ENCODE measurements at regions not wholly inside any gene's neighbourhood (a gene's known extent, or its start where the extent isn't known, plus 50 kb on each side); places are given as distances from the start of the nearest gene placed in this dataset.
A peak's percentile ranks its signal among the peaks of the same experiment; 100 is the strongest.

DNA sequence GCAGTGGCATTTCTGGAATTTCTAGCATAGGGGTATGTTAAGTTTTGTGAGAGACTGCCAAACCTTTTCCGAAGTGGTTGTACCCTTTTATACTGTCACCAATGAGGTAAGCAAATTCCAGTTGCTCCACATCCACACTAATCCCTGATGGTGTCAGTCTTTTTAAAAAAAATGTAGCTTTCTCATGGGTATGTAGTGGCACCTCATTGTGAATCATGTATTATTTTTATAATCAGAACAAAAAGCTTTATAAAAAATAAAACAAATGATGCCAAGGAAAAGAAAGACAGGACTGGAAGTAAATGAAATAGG lies 93.4 kb upstream of the CLINT1 start:
- Histone ChIP-seq H3K9me3 (no peaks in the 10 kb centered on the region), H3K4me1 (peaks cover 4 to 18% (median 15%) of the 10 kb centered on the region in 4 donors), H3K4me3 (no peak overlapping the region), H3K27ac (replicated peaks in 1 of 4) (no peak overlapping the region), H3K27me3 (no peaks in the 10 kb centered on the region), H3K36me3 (no peaks in the 10 kb centered on the region)
- TF ChIP-seq, protein P1, sequence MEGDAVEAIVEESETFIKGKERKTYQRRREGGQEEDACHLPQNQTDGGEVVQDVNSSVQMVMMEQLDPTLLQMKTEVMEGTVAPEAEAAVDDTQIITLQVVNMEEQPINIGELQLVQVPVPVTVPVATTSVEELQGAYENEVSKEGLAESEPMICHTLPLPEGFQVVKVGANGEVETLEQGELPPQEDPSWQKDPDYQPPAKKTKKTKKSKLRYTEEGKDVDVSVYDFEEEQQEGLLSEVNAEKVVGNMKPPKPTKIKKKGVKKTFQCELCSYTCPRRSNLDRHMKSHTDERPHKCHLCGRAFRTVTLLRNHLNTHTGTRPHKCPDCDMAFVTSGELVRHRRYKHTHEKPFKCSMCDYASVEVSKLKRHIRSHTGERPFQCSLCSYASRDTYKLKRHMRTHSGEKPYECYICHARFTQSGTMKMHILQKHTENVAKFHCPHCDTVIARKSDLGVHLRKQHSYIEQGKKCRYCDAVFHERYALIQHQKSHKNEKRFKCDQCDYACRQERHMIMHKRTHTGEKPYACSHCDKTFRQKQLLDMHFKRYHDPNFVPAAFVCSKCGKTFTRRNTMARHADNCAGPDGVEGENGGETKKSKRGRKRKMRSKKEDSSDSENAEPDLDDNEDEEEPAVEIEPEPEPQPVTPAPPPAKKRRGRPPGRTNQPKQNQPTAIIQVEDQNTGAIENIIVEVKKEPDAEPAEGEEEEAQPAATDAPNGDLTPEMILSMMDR (IDR thresholded peaks at IDR 0.05), result no peak
- TF ChIP-seq EP300 (IDR thresholded peaks at IDR 0.05) (no peak), POLR2AphosphoS5 (IDR thresholded peaks at IDR 0.05) (no peak), POLR2A (IDR thresholded peaks at IDR 0.05; ENCODE audit: low read depth) (no peak)
- 80% methylated on average over 1 of the region's 1 CpG for WGBS
- no peak for DNase-seq (ENCODE audit: extremely low spot score)
- intact Hi-C loops (cut with DNase I), result no loop called here

DNA sequence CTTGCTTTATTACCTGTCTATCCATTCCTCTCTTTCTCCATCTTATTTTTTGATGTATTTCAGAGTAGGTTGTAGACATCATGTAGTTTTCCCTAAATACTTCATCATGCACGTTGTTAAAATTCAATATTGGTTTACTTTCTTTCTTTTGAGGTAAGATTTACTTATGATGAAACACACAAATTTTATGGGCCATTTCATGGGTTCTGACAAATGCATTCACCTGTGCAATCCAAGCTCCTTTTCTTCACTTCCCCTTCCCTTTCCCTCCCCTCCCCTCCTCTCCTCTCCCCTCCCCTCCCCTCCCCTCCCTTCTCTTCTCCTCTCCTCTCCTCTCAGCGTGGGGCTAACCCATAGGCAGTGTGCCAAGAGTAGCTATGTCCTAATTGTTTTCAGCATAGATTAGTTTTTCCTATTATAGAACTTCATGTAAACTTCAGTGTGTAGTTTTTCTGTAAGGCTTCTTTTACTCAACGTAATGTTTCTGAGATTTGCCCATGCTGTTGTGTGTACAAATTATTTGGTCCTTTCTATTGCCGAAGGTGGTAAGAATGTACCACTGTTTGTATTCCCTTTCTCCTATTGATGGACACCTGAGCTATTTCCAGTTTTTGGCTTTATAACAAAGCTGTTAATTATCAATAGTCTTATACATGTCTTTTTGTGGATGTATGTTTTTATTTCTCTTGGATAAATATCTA lies 92.9 kb upstream of the CLINT1 start:
- no peaks in the 10 kb centered on the region for H3K36me3 ChIP-seq
- no peaks in the 10 kb centered on the region for H3K27me3 ChIP-seq
- TF ChIP-seq POLR2AphosphoS5 (IDR thresholded peaks at IDR 0.05) (no peak), POLR2A (IDR thresholded peaks at IDR 0.05; ENCODE audit: low read depth) (no peak), EP300 (IDR thresholded peaks at IDR 0.05) (no peak)
- TF ChIP-seq, protein P1 (IDR thresholded peaks at IDR 0.05), result no peak
- DNase-seq (ENCODE audit: extremely low spot score), result no peak
- H3K9me3 ChIP-seq, result no peaks in the 10 kb centered on the region
- H3K4me1 ChIP-seq, result peaks cover 4 to 18% (median 15%) of the 10 kb centered on the region in 4 donors
- H3K27ac ChIP-seq (replicated peaks in 1 of 4), result no peak overlapping the region
- H3K4me3 ChIP-seq, result no peak overlapping the region
- intact Hi-C loops (cut with DNase I), result no loop called here
- WGBS, result 59% methylated on average over 4 of the region's 4 CpGs

DNA sequence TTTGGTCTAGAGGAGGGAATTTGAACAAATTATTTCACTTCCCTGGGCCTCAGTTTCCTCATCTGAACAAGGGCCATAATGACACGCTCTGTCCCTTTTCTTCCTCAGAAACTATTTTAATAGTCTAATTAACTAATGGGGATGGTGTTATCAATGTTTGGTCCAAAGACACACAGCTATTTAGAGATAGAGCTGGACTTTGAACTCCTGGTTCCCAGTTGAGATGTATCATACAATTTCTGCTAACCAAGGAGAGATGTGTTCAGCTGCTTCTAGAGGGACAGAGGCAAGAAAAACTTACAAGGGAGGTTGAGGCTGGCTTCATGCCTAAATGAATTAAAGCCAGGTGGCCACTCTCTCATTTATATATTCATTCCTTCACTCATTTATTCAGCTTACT lies 90.6 kb upstream of the CLINT1 start:
- intact Hi-C loops (cut with DNase I), result loop anchor here (2.0 kb wide), 1 partner anchor 133 kb away; no protein-coding TSS in a partner anchor
- Histone ChIP-seq H3K9me3 (no peaks in the 10 kb centered on the region), H3K27ac (replicated peaks in 1 of 4) (peak overlapping the region; percentile 72 to 82 (median 74)), H3K36me3 (no peaks in the 10 kb centered on the region), H3K27me3 (no peaks in the 10 kb centered on the region), H3K4me1 (peaks cover 4 to 18% (median 15%) of the 10 kb centered on the region in 4 donors), H3K4me3 (peak overlapping the region in 1 of 4 donors; percentile 14)
- TF ChIP-seq POLR2A (IDR thresholded peaks at IDR 0.05; ENCODE audit: low read depth) (no peak), EP300 (IDR thresholded peaks at IDR 0.05) (no peak), POLR2AphosphoS5 (IDR thresholded peaks at IDR 0.05) (no peak)
- TF ChIP-seq, protein P1 (IDR thresholded peaks at IDR 0.05), result no peak
- DNase-seq (ENCODE audit: extremely low spot score), result no peak
- WGBS, result 95% methylated on average over 1 of the region's 1 CpG

DNA sequence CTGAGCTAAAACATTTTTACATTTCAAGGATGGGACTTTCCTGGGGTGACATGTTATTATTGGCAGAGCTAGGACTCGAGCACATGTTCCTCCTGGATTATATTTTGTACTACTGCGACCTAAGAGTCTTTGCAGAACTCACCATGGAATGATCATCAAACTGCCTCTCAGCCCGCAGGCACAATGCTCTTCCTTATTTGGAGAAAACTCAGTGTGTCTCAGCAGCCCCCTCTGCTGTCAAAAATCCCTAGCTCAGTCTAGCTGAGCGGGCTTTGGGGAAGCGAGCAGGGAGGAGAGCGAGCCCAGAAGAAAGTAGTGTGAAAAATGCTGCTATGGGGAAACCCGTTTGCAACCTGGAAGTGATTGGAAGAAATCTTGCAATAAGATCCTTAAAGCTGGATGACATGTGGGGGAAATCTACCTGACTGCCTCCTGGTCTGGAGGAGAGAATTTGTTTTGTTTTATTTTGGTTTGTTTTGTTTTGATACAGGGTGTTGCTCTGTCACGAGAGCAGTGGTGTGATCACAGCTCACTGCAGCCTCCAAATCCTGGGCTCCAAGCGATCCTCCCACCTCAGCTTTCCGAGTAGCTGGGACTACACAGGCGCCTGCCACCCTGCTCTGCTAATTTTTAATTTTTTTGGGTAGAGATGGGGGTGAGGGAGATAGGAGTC lies 89.9 kb upstream of the CLINT1 start:
- peaks cover 4 to 18% (median 15%) of the 10 kb centered on the region in 4 donors for H3K4me1 ChIP-seq
- peak overlapping the region in 3 of 4 donors; percentile 3 to 31 (median 14) for H3K4me3 ChIP-seq
- WGBS, result 11% methylated on average over 11 of the region's 11 CpGs
- intact Hi-C loops (cut with DNase I), result loop anchor here (2.0 kb wide), 1 partner anchor 132 kb away; no protein-coding TSS in a partner anchor
- no peaks in the 10 kb centered on the region for H3K36me3 ChIP-seq
- no peaks in the 10 kb centered on the region for H3K9me3 ChIP-seq
- TF ChIP-seq POLR2A (IDR thresholded peaks at IDR 0.05; ENCODE audit: low read depth) (no peak), POLR2AphosphoS5 (IDR thresholded peaks at IDR 0.05) (peak; percentile 74 to 86)
- TF ChIP-seq, protein P1 (IDR thresholded peaks at IDR 0.05), result peak; percentile 84 to 93 (median 90)
- peak; percentile 97 for DNase-seq (ENCODE audit: extremely low spot score)
- H3K27me3 ChIP-seq, result no peaks in the 10 kb centered on the region
- H3K27ac ChIP-seq (replicated peaks in 1 of 4), result peak overlapping the region; percentile 72 to 82 (median 74)

Data from esophagus muscularis mucosa (tissue), 4 donors.